OCI-LY7 (cell line): ENCODE measurements at regions not wholly inside any gene's neighbourhood (a gene's known extent, or its start where the extent isn't known, plus 50 kb on each side); places are given as distances from the start of the nearest gene placed in this dataset.

Source experiments
- CTCF ChIP-seq: fragments of 200-600 bp; sonication (generic); conservative IDR thresholded peaks from 2 replicates; pipeline ENCODE4 v1.5.1; 2014; ENCODE audit warnings: mild to moderate bottlenecking, antibody characterized with exemption, low read length, moderate library complexity, mixed read lengths
- EZH2phosphoT487 ChIP-seq: fragments of 200-600 bp; sonication (generic); IDR thresholded peaks from 2 replicates; pipeline ENCODE4 v1.6.1; 2018; ENCODE audit warnings: low read depth, borderline replicate concordance, mild to moderate bottlenecking, mixed run types, antibody characterized with exemption, low read length, moderate library complexity, mixed read lengths

GRCh38 chr7:34322841-34323240, 335.2 kb upstream of the NPSR1 start:
- no peak for TF ChIP-seq CTCF
- no peak for TF ChIP-seq EZH2phosphoT487
